ENCODE measurements at regions not wholly inside any gene's neighbourhood (a gene's known extent, or its start where the extent isn't known, plus 50 kb on each side); places are given as distances from the start of the nearest gene placed in this dataset.

GRCh38 chr11:129313541-129314297, 61.9 kb upstream of the BARX2 start:
- no peak overlapping the region for H3K9ac ChIP-seq (ENCODE audit: low read length)
- H3K27me3 ChIP-seq (ENCODE audit: control insufficient read depth, insufficient read depth, low read length), result no peaks in the 10 kb centered on the region
- no peaks in the 10 kb centered on the region; the same call in 1 of the 2 replicates for H3K9me3 ChIP-seq (ENCODE audit: control insufficient read depth, insufficient read depth, low read depth, low read length)
- H3K4me3 ChIP-seq (ENCODE audit: low read depth, low read length), result no peak overlapping the region
- H3K36me3 ChIP-seq (ENCODE audit: control insufficient read depth, insufficient read depth, low read length), result no peaks in the 10 kb centered on the region
- H3K4me1 ChIP-seq (ENCODE audit: control insufficient read depth, insufficient read depth, low read length), result peaks cover 30% of the 10 kb centered on the region
- no peak overlapping the region for H3K27ac ChIP-seq (ENCODE audit: low read depth, low read length)

- no peak overlapping the region for H3K4me3 ChIP-seq (ENCODE audit: low read depth, low read length)
These were observed 62.7 kb upstream of the BARX2 start for GRCh38 chr11:129312730-129313503.

DNA sequence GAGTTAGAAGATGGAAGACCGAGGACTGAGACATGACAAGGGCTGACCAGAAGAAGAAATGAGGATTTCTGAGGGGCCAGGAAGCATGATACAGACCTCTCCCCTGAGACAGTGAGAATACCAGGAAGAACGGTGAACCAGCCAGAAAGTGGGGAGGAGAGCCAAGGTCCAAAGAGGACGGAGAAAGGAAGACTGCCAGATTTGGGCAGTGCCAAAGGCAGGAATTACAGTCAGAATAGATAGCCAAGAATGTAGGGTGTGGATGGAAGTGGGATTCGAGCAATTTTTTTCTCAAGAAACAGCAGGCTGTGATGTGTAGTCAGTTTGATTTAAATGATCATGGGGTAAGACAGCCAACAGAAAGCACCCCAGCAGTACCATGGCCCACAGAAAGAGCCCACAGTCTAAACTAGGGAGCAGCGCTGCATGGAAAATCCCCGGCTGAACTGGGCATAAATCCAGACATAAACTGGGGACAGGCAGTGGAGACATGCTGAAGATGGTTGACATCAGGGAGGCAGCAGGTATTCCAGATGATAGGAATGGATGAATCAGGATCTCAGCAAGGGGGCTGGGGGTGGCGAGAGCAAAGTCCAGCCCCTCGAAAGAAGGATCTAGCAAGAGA, 67.3 kb upstream of the BARX2 start:
- Histone ChIP-seq H3K27me3 (ENCODE audit: control insufficient read depth, insufficient read depth, low read length) (no peaks in the 10 kb centered on the region), H3K9ac (ENCODE audit: low read length) (no peak overlapping the region), H3K4me3 (ENCODE audit: low read depth, low read length) (no peak overlapping the region), H3K4me1 (ENCODE audit: control insufficient read depth, insufficient read depth, low read length) (peaks cover 9% of the 10 kb centered on the region), H3K36me3 (ENCODE audit: control insufficient read depth, insufficient read depth, low read length) (no peaks in the 10 kb centered on the region), H3K27ac (ENCODE audit: low read depth, low read length) (no peak overlapping the region), H3K9me3 (ENCODE audit: control insufficient read depth, insufficient read depth, low read depth, low read length) (no peaks in the 10 kb centered on the region; the same call in 1 of the 2 replicates)

More at GRCh38 chr11:129312730-129313503, 62.7 kb upstream of the BARX2 start:
- Histone ChIP-seq H3K36me3 (ENCODE audit: control insufficient read depth, insufficient read depth, low read length) (no peaks in the 10 kb centered on the region), H3K27ac (ENCODE audit: low read depth, low read length) (no peak overlapping the region), H3K9ac (ENCODE audit: low read length) (no peak overlapping the region), H3K9me3 (ENCODE audit: control insufficient read depth, insufficient read depth, low read depth, low read length) (no peaks in the 10 kb centered on the region; the same call in 1 of the 2 replicates), H3K27me3 (ENCODE audit: control insufficient read depth, insufficient read depth, low read length) (no peaks in the 10 kb centered on the region), H3K4me1 (ENCODE audit: control insufficient read depth, insufficient read depth, low read length) (peaks cover 28% of the 10 kb centered on the region)

DNA sequence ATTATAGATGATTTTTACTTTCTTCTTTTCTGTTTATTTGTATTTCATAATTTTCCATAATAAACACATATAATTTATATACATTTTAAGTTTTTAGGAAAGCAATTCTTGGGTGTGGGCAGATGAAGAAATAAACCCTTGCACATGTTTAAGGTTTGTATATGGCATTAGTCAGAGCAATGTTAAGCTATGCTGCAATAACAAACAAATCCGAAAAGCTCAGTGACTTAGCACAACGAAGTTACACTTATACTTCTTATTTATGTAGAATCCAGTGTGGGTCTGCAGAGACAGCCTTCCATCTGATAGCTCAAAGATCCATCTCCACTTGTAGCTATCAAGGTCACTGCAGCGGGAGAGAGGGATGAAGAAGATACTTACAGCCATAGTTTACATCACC, 68.5 kb upstream of the BARX2 start:
- Histone ChIP-seq H3K27me3 (ENCODE audit: control insufficient read depth, insufficient read depth, low read length) (no peaks in the 10 kb centered on the region), H3K36me3 (ENCODE audit: control insufficient read depth, insufficient read depth, low read length) (no peaks in the 10 kb centered on the region), H3K9ac (ENCODE audit: low read length) (no peak overlapping the region), H3K4me1 (ENCODE audit: control insufficient read depth, insufficient read depth, low read length) (no peaks in the 10 kb centered on the region; the same call in 1 of the 2 replicates), H3K9me3 (ENCODE audit: control insufficient read depth, insufficient read depth, low read depth, low read length) (no peaks in the 10 kb centered on the region; the same call in 1 of the 2 replicates), H3K27ac (ENCODE audit: low read depth, low read length) (no peak overlapping the region), H3K4me3 (ENCODE audit: low read depth, low read length) (no peak overlapping the region)

DNA sequence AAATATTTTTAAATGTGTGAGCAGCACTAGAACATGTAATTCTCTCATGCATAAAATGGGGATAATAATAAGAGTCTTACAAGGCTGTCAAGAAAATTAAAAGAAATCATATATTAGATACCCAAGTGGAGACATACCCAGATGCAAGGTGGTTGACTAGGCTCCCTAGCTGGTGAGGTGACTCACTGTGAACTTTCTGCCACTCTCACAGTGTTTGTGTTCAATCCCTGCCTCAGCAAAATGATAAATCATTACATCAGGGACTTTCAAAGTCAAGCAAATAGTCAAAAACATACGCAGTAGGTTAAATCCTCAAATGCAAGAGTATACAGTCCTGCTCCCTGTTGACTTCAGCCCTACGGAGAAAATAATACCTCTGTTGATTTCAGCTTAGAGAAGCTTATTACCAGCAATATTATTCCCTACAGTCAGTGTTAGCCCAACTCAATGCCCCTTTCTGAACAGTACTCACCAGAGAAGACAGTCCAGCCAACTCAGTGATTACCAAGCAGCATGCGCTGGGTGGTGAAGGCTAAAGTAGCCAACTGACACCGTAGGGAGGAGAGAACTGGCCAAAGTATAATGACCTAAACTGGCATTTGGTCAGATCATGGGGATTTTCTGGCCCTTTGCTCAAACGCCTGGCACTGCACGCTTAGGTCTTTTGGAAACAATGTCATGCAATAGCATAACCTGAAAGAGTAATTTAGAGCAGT, 73.1 kb upstream of the BARX2 start:
- no peak overlapping the region for H3K27ac ChIP-seq (ENCODE audit: low read depth, low read length)
- no peaks in the 10 kb centered on the region for H3K27me3 ChIP-seq (ENCODE audit: control insufficient read depth, insufficient read depth, low read length)
- H3K4me3 ChIP-seq (ENCODE audit: low read depth, low read length), result no peak overlapping the region
- H3K36me3 ChIP-seq (ENCODE audit: control insufficient read depth, insufficient read depth, low read length), result no peaks in the 10 kb centered on the region
- H3K9me3 ChIP-seq (ENCODE audit: control insufficient read depth, insufficient read depth, low read depth, low read length), result no peaks in the 10 kb centered on the region
- H3K9ac ChIP-seq (ENCODE audit: low read length), result no peak overlapping the region
- no peaks in the 10 kb centered on the region for H3K4me1 ChIP-seq (ENCODE audit: control insufficient read depth, insufficient read depth, low read length)

GRCh38 chr11:129300099-129300498, 75.5 kb upstream of the BARX2 start:
- H3K27ac ChIP-seq (ENCODE audit: low read depth, low read length), result no peak overlapping the region
- H3K36me3 ChIP-seq (ENCODE audit: control insufficient read depth, insufficient read depth, low read length), result no peaks in the 10 kb centered on the region
- H3K4me1 ChIP-seq (ENCODE audit: control insufficient read depth, insufficient read depth, low read length), result peaks cover 4% of the 10 kb centered on the region; the same call in 1 of the 2 replicates
- no peak overlapping the region for H3K4me3 ChIP-seq (ENCODE audit: low read depth, low read length)
- no peaks in the 10 kb centered on the region for H3K27me3 ChIP-seq (ENCODE audit: control insufficient read depth, insufficient read depth, low read length)
- H3K9ac ChIP-seq (ENCODE audit: low read length), result no peak overlapping the region
- H3K9me3 ChIP-seq (ENCODE audit: control insufficient read depth, insufficient read depth, low read depth, low read length), result no peaks in the 10 kb centered on the region

DNA sequence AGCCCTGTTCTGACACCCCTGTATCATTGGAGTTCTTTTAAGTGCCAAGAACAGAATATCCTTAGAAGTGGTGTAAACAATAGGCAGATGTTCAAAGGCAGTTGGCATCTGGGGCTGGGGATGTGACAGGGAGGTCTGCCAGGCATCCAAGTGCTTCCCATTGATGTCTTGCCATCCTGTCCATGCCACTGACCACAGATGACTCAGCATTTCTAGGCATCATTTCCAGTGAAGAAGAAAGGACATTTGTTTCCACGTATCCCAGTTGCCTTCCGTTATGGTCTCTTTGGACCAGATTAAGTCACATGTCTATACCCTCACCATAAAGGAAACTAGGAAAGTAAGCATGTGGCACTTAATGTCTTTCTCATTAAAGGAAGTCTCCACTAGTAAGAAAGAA, 76.7 kb upstream of the BARX2 start:
- H3K36me3 ChIP-seq (ENCODE audit: control insufficient read depth, insufficient read depth, low read length), result no peaks in the 10 kb centered on the region
- peaks cover 4% of the 10 kb centered on the region; the same call in 1 of the 2 replicates for H3K4me1 ChIP-seq (ENCODE audit: control insufficient read depth, insufficient read depth, low read length)
- no peaks in the 10 kb centered on the region for H3K27me3 ChIP-seq (ENCODE audit: control insufficient read depth, insufficient read depth, low read length)
- H3K4me3 ChIP-seq (ENCODE audit: low read depth, low read length), result no peak overlapping the region
- no peak overlapping the region for H3K9ac ChIP-seq (ENCODE audit: low read length)
- H3K27ac ChIP-seq (ENCODE audit: low read depth, low read length), result no peak overlapping the region
- no peaks in the 10 kb centered on the region for H3K9me3 ChIP-seq (ENCODE audit: control insufficient read depth, insufficient read depth, low read depth, low read length)

DNA sequence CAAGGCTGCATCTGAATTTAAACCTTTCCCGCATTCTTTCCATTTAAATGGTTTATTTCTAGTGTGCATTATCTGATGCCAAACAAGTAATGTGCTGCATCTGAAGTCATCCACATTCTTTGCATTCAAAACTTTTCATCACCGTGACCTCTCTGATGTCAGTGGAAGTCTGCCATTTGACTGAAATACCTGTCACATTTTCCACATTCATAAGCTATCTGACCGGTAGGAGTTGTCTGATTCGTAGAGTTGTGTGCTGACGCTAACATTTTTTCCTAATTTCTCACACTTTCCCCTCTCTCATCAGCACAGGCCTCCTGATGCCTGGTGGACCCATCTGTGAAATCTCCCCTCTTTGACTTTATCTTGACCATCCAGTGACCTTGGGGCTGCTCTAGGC, 79.9 kb upstream of the BARX2 start:
- no peak overlapping the region for H3K9ac ChIP-seq (ENCODE audit: low read length)
- H3K4me3 ChIP-seq (ENCODE audit: low read depth, low read length), result no peak overlapping the region
- no peaks in the 10 kb centered on the region for H3K36me3 ChIP-seq (ENCODE audit: control insufficient read depth, insufficient read depth, low read length)
- H3K27ac ChIP-seq (ENCODE audit: low read depth, low read length), result no peak overlapping the region
- no peaks in the 10 kb centered on the region for H3K9me3 ChIP-seq (ENCODE audit: control insufficient read depth, insufficient read depth, low read depth, low read length)
- H3K4me1 ChIP-seq (ENCODE audit: control insufficient read depth, insufficient read depth, low read length), result peaks cover 16% of the 10 kb centered on the region
- H3K27me3 ChIP-seq (ENCODE audit: control insufficient read depth, insufficient read depth, low read length), result no peaks in the 10 kb centered on the region

DNA sequence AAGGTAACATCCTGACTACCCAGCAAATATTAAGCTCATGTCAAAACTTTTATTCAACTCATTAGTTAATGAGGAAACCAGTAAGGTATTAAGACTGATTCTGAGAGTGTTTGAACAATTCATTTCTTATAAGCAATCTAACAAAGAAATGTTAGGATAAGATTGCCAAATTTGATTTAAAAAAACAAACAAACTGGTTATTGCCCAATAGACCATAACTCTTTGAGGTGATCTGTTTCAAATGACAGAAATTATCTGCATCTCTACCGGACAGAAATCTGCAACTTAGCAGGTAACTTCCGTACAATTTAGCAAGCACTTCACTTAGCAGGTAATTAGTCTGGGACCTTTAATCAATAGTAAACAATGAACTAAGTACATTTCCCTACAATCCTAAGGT, 82.9 kb upstream of the BARX2 start:
- Histone ChIP-seq H3K9ac (ENCODE audit: low read length) (no peak overlapping the region), H3K4me3 (ENCODE audit: low read depth, low read length) (no peak overlapping the region), H3K36me3 (ENCODE audit: control insufficient read depth, insufficient read depth, low read length) (no peaks in the 10 kb centered on the region), H3K27me3 (ENCODE audit: control insufficient read depth, insufficient read depth, low read length) (no peaks in the 10 kb centered on the region), H3K27ac (ENCODE audit: low read depth, low read length) (no peak overlapping the region), H3K4me1 (ENCODE audit: control insufficient read depth, insufficient read depth, low read length) (peaks cover 19% of the 10 kb centered on the region), H3K9me3 (ENCODE audit: control insufficient read depth, insufficient read depth, low read depth, low read length) (no peaks in the 10 kb centered on the region)

GRCh38 chr11:129292092-129292491, 83.6 kb upstream of the BARX2 start:
- H3K4me1 ChIP-seq (ENCODE audit: control insufficient read depth, insufficient read depth, low read length), result peaks cover 18% of the 10 kb centered on the region

More at GRCh38 chr11:129292092-129292491, 83.6 kb upstream of the BARX2 start:
- H3K9ac ChIP-seq (ENCODE audit: low read length), result no peak overlapping the region
- H3K27ac ChIP-seq (ENCODE audit: low read depth, low read length), result no peak overlapping the region
- H3K36me3 ChIP-seq (ENCODE audit: control insufficient read depth, insufficient read depth, low read length), result no peaks in the 10 kb centered on the region
- no peaks in the 10 kb centered on the region for H3K9me3 ChIP-seq (ENCODE audit: control insufficient read depth, insufficient read depth, low read depth, low read length)
- no peak overlapping the region for H3K4me3 ChIP-seq (ENCODE audit: low read depth, low read length)
- H3K27me3 ChIP-seq (ENCODE audit: control insufficient read depth, insufficient read depth, low read length), result no peaks in the 10 kb centered on the region
